Activated B cell treated with CpG ODN at 0.5 μM for 24 hours (primary cell): ENCODE measurements at regions not wholly inside any gene's neighbourhood (a gene's known extent, or its start where the extent isn't known, plus 50 kb on each side); places are given as distances from the start of the nearest gene placed in this dataset.

Experiments
- ATAC-seq: fragments of 200-7000 bp; cut with Tn5 transposase; one replicate; pipeline ENCODE4 v1.10.0; 2021; ENCODE audit warnings: low read depth, mild to moderate bottlenecking, moderate library complexity
- CTCF ChIA-PET: fragments of 350-600 bp; sonication (Branson Sonifier 250); formaldehyde crosslinking; loops from one replicate; lab custom pipeline; 2021; ENCODE audit warnings: antibody characterized with exemption; lab: Charles Lee
- POLR2A ChIA-PET: fragments of 350-600 bp; sonication (Branson Sonifier 250); formaldehyde crosslinking; loops from one replicate; lab custom pipeline; 2021; ENCODE audit warnings: antibody characterized with exemption; lab: Charles Lee
- DNase-seq: peaks from one replicate; pipeline ENCODE4 v3.0.0; 2022
- H3K27ac Mint-ChIP-seq: one replicate; pipeline ENCODE4 v1.8.0; 2020; ENCODE audit warnings: mixed read lengths
- H3K27me3 Mint-ChIP-seq: one replicate; pipeline ENCODE4 v1.8.0; 2021; ENCODE audit warnings: mixed read lengths
- H3K36me3 Mint-ChIP-seq: one replicate; pipeline ENCODE4 v1.8.0; 2021; ENCODE audit warnings: low read depth, mixed read lengths
- H3K4me1 Mint-ChIP-seq: one replicate; pipeline ENCODE4 v1.8.0; 2021; ENCODE audit warnings: mixed read lengths
- H3K4me3 Mint-ChIP-seq: one replicate; pipeline ENCODE4 v1.8.0; 2020; ENCODE audit warnings: mild to moderate bottlenecking, mixed read lengths
- H3K9me3 Mint-ChIP-seq: one replicate; pipeline ENCODE4 v1.8.0; 2020; ENCODE audit warnings: mixed read lengths
- CTCF ChIP-seq: fragments of 200-600 bp; IDR thresholded peaks from one replicate; pipeline ENCODE4 v1.8.0; 2022; ENCODE audit warnings: antibody characterized with exemption, mild to moderate bottlenecking
- intact Hi-C: fragments of 100-400 bp; cut with micrococcal nuclease; formaldehyde crosslinking; loops from one replicate; pipeline ENCODE4 v1.15.1; 2024

- Mint-ChIP-seq H3K4me3 (no peak overlapping the region), H3K4me1 (no peaks in the 10 kb centered on the region), H3K36me3 (no peaks in the 10 kb centered on the region), H3K27ac (no peak overlapping the region), H3K27me3 (no peaks in the 10 kb centered on the region), H3K9me3 (peaks cover 6% of the 10 kb centered on the region)
- TF ChIP-seq CTCF = no peak
- intact Hi-C loops = no loop called here
- ChIA-PET POLR2A (no interaction called here), CTCF (no interaction called here)
- ATAC-seq = no peak
- no peak for DNase-seq
These were observed 70.2 kb downstream of the RND3 start for GRCh38 chr2:150417278-150417677.

- Mint-ChIP-seq H3K36me3 (no peaks in the 10 kb centered on the region), H3K27ac (no peak overlapping the region), H3K27me3 (no peaks in the 10 kb centered on the region), H3K4me3 (no peak overlapping the region), H3K4me1 (no peaks in the 10 kb centered on the region), H3K9me3 (peaks cover 6% of the 10 kb centered on the region)
- intact Hi-C loops = no loop called here
- DNase-seq (no peak), ATAC-seq (no peak)
- CTCF ChIA-PET = no interaction called here
- POLR2A ChIA-PET = no interaction called here
- TF ChIP-seq CTCF = no peak
These were observed 72.4 kb downstream of the RND3 start for GRCh38 chr2:150415022-150415421.

GRCh38 chr2:150413910-150414309 is 73.6 kb downstream of the RND3 start:
- ChIA-PET POLR2A (no interaction called here), CTCF (no interaction called here)
- no peaks in the 10 kb centered on the region for H3K27me3 Mint-ChIP-seq
- H3K36me3 Mint-ChIP-seq = no peaks in the 10 kb centered on the region
- no peak overlapping the region for H3K4me3 Mint-ChIP-seq
- TF ChIP-seq CTCF = no peak
- no peak overlapping the region for H3K27ac Mint-ChIP-seq
- no peaks in the 10 kb centered on the region for H3K4me1 Mint-ChIP-seq
- DNase-seq = no peak
- intact Hi-C loops = no loop called here
- no peak for ATAC-seq
- peaks cover 6% of the 10 kb centered on the region for H3K9me3 Mint-ChIP-seq

DNA sequence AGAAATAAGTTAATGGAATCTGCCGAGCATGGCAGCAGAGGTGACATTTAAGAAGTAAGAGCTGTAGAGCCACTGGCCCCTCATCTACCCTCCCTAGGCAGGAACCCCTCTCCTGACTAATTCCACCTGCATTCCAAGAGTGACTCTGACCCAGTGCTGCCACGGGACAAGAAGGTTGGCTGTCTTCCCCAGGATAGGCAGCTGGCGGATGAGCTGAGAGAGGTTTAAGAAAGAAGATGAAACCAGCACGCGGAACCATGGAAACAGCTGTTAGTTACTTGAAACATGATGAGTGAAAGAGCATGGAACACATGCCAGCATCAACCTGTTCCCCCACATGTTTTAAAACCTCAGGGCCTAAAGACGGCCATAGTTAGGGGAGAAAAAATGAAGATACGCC is 74.1 kb downstream of the RND3 start:
- H3K4me3 Mint-ChIP-seq = no peak overlapping the region

GRCh38 chr2:150410809-150411208 is 76.7 kb downstream of the RND3 start:
- intact Hi-C loops = no loop called here
- no peak for TF ChIP-seq CTCF
- H3K27me3 Mint-ChIP-seq = no peaks in the 10 kb centered on the region
- no peak overlapping the region for H3K27ac Mint-ChIP-seq
- POLR2A ChIA-PET = no interaction called here
- H3K9me3 Mint-ChIP-seq = peaks cover 2% of the 10 kb centered on the region
- CTCF ChIA-PET = no interaction called here
- no peak for DNase-seq
- no peak for ATAC-seq
- no peak overlapping the region for H3K4me3 Mint-ChIP-seq
- H3K36me3 Mint-ChIP-seq = no peaks in the 10 kb centered on the region
- H3K4me1 Mint-ChIP-seq = no peaks in the 10 kb centered on the region

More for the DNA sequence above, 74.1 kb downstream of the RND3 start:
- DNase-seq (no peak), ATAC-seq (no peak)
- POLR2A ChIA-PET = no interaction called here
- H3K36me3 Mint-ChIP-seq = no peaks in the 10 kb centered on the region
- no peak overlapping the region for H3K27ac Mint-ChIP-seq
- H3K9me3 Mint-ChIP-seq = peaks cover 6% of the 10 kb centered on the region
- no peaks in the 10 kb centered on the region for H3K27me3 Mint-ChIP-seq
- intact Hi-C loops = no loop called here
- CTCF ChIA-PET = no interaction called here
- TF ChIP-seq CTCF = no peak
- no peaks in the 10 kb centered on the region for H3K4me1 Mint-ChIP-seq
